NCI-H187 (cell line): ENCODE measurements at regions not wholly inside any gene's neighbourhood (a gene's known extent, or its start where the extent isn't known, plus 50 kb on each side); places are given as distances from the start of the nearest gene placed in this dataset.

Experiments
- DNase-seq, 2 experiments: peaks; one replicate each; lab custom pipeline; 2025; lab: John Stamatoyannopoulos, UW

GRCh38 chr7:156125841-156126730, 313.8 kb upstream of the SHH start:
- no peak for DNase-seq

DNA sequence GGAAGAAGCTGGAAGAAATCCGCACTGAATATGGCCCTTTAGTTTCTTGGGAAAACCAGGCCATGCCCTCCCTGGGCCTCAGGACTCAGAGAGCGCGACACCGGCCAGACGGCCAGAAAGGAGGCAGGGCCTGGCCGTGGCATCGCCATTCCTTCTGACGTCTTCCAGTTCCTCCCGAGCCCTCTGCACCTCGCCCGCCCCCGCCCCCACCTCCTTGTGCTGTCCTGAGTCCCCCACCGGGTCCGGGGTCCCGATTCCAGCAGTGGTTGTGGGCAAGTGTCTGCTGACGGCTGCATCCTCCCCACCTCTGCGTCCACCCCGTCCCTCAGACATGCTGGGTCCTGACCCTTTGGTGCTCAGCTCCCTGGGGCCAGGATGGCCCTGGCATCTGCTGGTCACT, 312.1 kb upstream of the SHH start:
- no peak for DNase-seq

GRCh38 chr7:156123362-156123761, 311.1 kb upstream of the SHH start:
- DNase-seq = no peak

GRCh38 chr7:156122752-156123354, 310.6 kb upstream of the SHH start:
- DNase-seq = no peak

GRCh38 chr7:156121956-156122355, 309.7 kb upstream of the SHH start:
- no peak for DNase-seq

DNA sequence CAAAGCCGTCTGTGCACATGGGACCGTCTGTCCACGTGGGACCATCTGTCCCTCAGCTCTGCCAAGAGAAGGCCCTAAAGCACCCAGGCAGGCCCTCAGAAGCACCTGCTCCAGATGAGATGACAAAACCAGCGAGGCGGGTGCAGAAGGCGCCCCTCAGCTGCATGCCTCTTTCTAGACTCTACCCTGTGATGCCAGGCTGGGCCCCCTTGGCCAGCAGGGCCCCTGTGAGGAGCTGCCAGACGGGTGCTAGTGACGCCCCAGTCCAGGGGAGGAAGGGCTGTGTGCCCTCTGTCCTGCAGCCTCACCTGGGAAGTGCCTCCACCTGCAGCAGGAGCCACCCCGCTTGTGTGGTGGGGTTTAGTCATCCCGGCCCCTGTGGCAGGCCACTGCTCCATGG, 309.2 kb upstream of the SHH start:
- no peak for DNase-seq

GRCh38 chr7:156120552-156120951, 308.3 kb upstream of the SHH start:
- DNase-seq = no peak

DNA sequence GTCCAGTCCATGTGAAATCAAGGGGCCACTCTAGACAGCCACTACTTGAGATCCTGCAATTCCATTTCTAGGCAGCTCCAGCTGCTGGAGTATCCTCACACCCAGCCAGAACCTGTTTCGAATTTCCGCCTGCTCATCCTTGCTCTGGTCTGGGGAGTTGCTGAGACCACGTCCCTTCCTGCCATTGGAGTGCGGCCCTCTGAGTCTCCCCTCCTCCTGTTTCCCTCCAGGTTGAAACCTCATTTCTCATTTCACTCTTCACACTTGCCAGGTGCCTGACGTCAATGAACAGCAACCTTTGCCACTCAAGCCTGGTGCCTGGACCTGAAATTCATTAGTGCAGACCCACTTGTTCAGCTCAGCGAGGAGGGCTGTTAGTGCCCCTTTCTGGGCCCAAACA, 307.5 kb upstream of the SHH start:
- DNase-seq = no peak

DNA sequence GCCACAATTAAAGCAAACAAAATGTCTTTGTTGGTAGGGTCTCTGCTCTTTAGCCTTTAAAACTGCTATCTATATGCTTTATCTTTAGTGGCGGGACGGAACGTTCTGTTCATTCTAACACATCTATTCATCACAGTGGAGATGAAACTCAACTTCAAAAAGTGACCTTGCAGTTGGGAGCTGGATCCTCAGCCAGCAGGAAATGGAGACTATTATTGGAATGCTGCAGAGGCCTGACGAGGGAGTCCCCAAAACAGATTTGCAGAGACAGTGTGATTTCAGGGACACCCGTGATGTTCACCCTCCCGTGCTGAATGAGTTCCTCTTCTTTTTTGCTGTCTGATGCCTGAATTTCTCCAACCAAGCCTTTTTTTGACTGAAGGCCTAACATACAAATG, 306.0 kb upstream of the SHH start:
- no peak for DNase-seq

- no peak for DNase-seq
These were observed 305.4 kb upstream of the SHH start for GRCh38 chr7:156117542-156118247.

- no peak for DNase-seq
These were observed 304.4 kb upstream of the SHH start for GRCh38 chr7:156116514-156117215.

- DNase-seq = no peak
These were observed 303.3 kb upstream of the SHH start for GRCh38 chr7:156115582-156115981.

- DNase-seq = no peak
These were observed 301.5 kb upstream of the SHH start for GRCh38 chr7:156113731-156114130.

- no peak for DNase-seq
These were observed 297.7 kb upstream of the SHH start for GRCh38 chr7:156109988-156110387.

DNA sequence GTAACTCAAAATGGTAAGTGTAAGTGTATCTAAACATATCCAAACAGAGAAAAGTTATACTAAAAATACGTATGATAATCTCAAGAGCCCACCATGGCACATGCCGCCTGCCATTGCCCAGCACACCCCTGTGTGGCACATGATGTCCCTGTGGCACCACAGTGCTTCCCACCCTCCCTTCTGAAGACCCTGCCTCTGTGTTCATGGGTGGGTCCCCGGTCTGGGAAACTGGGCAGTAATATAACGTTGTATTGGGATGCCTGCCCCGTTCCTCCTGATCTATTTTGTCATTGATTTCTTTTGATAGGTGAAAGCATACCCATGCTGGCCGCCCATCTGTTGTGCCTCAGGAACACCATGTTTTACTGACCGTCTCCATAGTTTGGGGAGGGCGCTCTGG, 296.8 kb upstream of the SHH start:
- DNase-seq = no peak

DNA sequence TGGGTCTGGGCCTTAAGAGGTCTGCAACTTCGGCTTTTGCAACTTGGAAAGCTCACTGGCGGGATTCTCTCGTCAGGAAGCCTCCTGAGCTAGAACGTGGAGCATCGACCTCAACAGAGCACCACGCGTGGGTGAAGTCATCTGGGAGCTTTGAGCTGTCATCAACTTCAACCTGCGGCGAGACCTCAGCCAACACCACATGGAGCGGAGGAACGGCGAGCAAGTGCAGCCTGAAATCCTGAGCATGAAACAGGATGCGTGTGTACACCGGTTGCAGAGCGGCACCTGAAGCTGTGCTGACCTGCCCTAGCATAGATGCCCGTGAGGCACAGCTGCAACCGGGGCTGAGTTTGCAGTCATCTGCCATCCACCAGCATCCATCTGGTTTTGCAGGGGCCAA, 295.7 kb upstream of the SHH start:
- no peak for DNase-seq

- no peak for DNase-seq
These were observed 293.8 kb upstream of the SHH start for GRCh38 chr7:156106107-156106426.

DNA sequence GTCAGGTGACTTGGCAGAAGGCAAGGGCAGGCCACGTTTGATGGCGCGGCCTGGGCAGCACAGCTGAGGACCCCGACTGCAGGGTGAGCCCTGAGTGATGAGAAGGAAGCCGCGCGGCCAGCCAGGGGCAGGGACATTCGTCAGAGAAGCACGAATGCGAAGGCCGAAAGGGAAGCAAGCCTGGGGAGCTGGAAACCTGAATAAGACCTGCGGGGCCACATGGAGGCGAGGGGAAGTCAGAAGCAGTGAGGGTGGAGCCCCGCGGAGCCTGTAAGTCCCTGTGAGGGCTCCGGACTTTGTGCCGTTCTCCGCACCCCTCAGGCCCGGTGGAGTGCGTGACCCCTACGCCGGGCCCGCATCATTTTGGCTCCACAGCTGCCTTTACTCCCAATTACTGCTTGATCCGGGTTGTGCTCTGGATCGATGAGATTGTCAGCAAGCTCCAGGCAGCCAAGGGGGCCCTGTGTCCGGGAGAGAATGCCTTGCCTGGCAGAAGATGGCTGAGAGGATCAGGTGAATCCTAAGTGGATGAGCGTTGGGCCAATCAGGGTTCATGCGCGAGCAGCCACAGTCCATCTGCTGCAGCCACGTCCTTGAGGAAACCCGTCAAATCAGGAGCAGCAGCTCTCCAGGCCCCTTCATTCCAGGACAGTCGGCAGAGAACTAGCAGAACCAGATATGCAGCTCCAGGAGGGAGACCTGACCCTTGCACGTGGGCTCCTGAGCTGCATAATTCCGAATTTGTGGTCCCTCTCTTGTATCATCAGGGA, 293.3 kb upstream of the SHH start:
- DNase-seq = no peak

- no peak for DNase-seq
These were observed 292.5 kb upstream of the SHH start for GRCh38 chr7:156104501-156105336.

DNA sequence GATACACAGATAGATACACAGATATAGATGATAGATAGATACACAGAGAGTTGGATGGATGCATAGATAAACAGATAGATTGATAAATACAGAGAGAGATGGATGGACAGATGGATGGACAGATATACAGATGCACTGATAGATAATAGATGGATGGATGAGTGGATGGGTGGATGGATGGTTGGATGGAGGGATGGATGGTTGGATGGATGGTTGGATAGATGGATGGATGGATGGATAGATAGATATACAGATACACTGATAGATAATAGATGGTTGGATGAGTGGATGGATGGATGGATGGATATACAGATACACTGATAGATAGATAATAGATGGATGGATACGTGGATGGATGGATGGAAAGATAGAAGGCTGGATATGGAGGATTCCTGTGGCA, 290.0 kb upstream of the SHH start:
- no peak for DNase-seq

DNA sequence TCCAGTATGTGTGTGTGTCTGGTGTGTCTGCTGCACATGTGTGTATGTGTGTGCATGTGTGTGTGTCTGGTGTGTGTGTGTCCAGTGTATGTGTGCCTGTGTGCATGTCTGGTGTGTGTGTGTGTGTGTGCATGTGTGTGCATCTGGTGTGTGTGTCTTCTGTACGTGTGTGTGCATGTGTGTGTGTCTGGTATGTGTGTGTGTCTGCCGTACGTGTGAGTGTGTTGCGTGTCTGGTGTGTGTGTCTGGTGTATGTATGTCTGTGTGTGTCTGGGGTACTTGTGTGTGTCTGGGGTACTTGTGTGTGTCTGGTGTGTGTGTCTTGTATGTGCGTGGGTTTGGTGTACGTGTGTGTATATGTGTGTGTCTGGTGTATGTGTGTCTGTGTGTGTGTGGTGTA, 289.1 kb upstream of the SHH start:
- no peak for DNase-seq
